Activated T-helper 1 cell treated with anti-CD3 and anti-CD28 coated beads, Interleukin-12 subunit alpha, Interleukin-12 subunit beta, Interleukin-2, Interleukin-4 antibody, amounts not matched to agents 30 ng/mL and 10 ng/mL and 1 ng/mL, durations not matched to agents 14 hours and 24 hours and 36 hours (primary cell): ENCODE measurements at regions not wholly inside any gene's neighbourhood (a gene's known extent, or its start where the extent isn't known, plus 50 kb on each side); places are given as distances from the start of the nearest gene placed in this dataset.

Experiments used
- DNase-seq: peaks from one replicate; pipeline ENCODE4 v3.0.0; 2021; ENCODE audit warnings: low spot score
- H3K27ac Mint-ChIP-seq: one replicate; pipeline ENCODE4 v1.8.0; 2021; ENCODE audit warnings: mild to moderate bottlenecking, mixed read lengths
- H3K27me3 Mint-ChIP-seq: one replicate; pipeline ENCODE4 v1.8.0; 2022; ENCODE audit warnings: mild to moderate bottlenecking, moderate library complexity, mixed read lengths; ENCODE audit not compliant: insufficient read depth
- H3K36me3 Mint-ChIP-seq: one replicate; pipeline ENCODE4 v1.8.0; 2021; ENCODE audit warnings: low read depth, mixed read lengths
- H3K4me1 Mint-ChIP-seq: one replicate; pipeline ENCODE4 v1.8.0; 2021; ENCODE audit warnings: low read depth, mixed read lengths
- H3K4me3 Mint-ChIP-seq: one replicate; pipeline ENCODE4 v1.8.0; 2021; ENCODE audit warnings: mild to moderate bottlenecking, moderate library complexity, mixed read lengths
- H3K9me3 Mint-ChIP-seq: one replicate; pipeline ENCODE4 v1.8.0; 2021; ENCODE audit warnings: mixed read lengths
- intact Hi-C: fragments of 100-400 bp; cut with micrococcal nuclease; formaldehyde crosslinking; loops from one replicate; pipeline ENCODE4 v1.15.1; 2024

DNA sequence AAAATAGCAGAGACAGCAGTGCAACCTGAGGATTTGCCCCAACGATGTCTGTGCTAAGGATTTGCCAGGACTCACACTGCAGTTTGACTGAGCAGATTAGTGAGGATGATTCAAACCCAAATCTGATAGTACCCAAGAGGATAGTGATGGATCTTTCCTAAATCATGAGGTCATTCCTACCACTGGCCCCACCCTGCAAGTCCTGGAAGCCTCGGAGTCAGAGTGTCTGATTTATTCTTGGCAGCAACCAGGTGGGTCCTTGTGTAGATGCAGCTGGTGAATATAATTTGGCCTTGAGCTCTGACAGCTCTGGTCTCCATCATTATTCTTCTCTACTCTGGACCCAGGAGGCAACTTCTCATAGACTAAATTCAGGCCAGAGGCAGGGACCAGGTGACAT, 179.3 kb upstream of the RAG2 start:
- DNase-seq = no peak
- no peak overlapping the region for H3K4me3 Mint-ChIP-seq
- peaks cover 7% of the 10 kb centered on the region for H3K27me3 Mint-ChIP-seq
- no peaks in the 10 kb centered on the region for H3K9me3 Mint-ChIP-seq
- no peaks in the 10 kb centered on the region for H3K36me3 Mint-ChIP-seq
- H3K27ac Mint-ChIP-seq = no peak overlapping the region
- intact Hi-C loops = no loop called here
- no peaks in the 10 kb centered on the region for H3K4me1 Mint-ChIP-seq

DNA sequence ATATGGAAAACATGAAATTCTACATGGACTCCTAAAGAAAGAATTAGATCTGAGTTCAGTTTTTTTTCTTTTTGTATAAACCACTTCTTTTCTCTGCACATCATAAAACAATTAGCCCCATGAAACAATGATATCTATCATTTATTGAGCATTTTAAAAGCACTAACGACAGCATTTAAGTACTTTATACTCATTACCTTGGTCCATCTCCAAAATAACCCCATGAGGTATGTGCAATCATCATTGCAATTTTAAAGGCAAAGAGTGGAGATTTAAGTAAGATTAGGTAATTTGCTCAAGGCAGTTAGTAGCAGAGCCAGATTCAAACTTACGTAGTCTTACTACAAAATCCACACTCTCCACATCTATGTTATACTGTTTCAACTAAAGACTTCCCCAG, 177.7 kb upstream of the RAG2 start:
- Mint-ChIP-seq H3K27me3 (peaks cover 5% of the 10 kb centered on the region), H3K27ac (no peak overlapping the region), H3K4me3 (no peak overlapping the region), H3K4me1 (no peaks in the 10 kb centered on the region), H3K36me3 (no peaks in the 10 kb centered on the region), H3K9me3 (no peaks in the 10 kb centered on the region)
- no peak for DNase-seq
- intact Hi-C loops = no loop called here

DNA sequence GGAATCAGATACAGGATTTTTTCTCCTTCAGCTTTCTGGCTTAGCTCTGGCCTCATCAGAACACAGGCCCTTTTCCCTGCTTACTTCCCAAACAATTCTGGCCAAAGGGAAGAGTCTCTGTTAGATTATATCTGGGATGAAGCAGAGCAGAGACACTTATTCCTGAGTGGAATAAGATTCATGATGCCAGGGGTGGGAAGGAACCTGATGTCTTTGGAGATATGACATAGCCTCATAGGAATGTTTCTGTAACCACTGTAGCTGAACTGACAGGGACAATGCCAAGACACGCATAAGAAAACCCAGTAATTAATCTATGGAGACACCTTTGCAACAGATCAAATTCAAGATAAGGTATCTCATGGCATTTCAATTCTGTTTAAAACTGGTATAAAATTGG, 177.1 kb upstream of the RAG2 start:
- Mint-ChIP-seq H3K4me1 (no peaks in the 10 kb centered on the region), H3K4me3 (no peak overlapping the region), H3K36me3 (no peaks in the 10 kb centered on the region), H3K27me3 (peaks cover 5% of the 10 kb centered on the region), H3K27ac (no peak overlapping the region), H3K9me3 (no peaks in the 10 kb centered on the region)
- intact Hi-C loops = no loop called here
- DNase-seq = no peak

DNA sequence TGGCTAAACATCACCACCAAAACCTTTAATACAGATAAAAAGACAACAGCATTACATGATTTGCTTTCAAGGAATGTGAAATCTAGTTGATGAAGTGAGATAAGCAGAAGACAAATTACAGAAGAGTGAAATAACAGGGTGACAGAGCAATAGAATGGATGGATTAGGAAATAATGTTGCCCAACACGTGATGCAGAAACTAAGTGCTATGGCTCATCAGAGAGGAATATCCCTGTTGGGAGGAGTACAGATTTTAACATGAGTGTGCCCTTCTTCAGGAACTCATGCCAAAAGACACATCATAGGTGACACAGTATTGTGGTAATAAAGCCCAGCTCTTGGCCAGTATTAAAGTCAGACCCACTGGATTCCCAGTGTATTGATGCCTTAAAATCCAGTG, 176.6 kb upstream of the RAG2 start:
- H3K27me3 Mint-ChIP-seq = peaks cover 5% of the 10 kb centered on the region
- H3K27ac Mint-ChIP-seq = no peak overlapping the region
- H3K4me3 Mint-ChIP-seq = no peak overlapping the region
- no peaks in the 10 kb centered on the region for H3K9me3 Mint-ChIP-seq
- DNase-seq = no peak
- intact Hi-C loops = no loop called here
- no peaks in the 10 kb centered on the region for H3K36me3 Mint-ChIP-seq
- H3K4me1 Mint-ChIP-seq = no peaks in the 10 kb centered on the region

DNA sequence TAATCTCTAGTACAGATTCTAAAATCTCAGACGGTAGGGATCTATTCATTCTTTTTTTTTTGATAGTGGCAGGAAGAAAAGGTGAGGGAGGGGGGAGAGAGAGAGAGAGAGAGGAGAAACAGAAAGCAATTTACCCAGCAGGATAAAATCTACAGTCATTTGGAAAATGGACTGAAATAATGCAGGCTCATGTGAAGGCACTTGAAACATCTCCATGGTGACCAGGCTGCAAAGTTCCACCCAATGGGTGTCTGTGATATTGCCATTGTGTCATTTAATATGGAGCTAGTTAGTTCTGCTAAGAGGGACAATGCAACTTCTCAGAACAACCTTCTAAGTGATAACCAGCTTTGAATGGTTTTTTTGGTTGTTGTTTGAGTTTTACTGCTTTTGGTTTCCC, 165.2 kb upstream of the RAG2 start:
- intact Hi-C loops = no loop called here
- H3K27me3 Mint-ChIP-seq = peaks cover 2% of the 10 kb centered on the region
- peaks cover 6% of the 10 kb centered on the region for H3K4me1 Mint-ChIP-seq
- no peak overlapping the region for H3K27ac Mint-ChIP-seq
- H3K9me3 Mint-ChIP-seq = no peaks in the 10 kb centered on the region
- no peak for DNase-seq
- H3K4me3 Mint-ChIP-seq = no peak overlapping the region
- no peaks in the 10 kb centered on the region for H3K36me3 Mint-ChIP-seq

DNA sequence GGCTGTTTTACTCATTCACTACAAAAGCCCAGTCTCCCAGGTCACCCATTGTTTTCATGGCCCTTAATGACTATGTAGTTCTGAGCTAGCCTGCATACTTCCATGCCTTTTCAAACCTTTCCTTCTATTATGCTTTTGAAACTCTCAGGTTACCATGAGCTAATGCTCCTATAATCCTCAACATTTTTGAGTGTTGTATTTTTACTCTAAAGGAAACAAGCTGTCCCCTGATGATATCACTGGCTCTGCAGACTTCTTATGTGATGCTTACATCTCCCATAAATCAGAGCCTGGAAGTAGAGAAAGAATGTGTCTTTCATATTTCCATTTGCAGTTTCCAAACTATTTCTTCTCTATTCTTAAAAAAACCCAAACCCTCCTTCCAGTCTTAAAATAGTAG, 159.0 kb upstream of the RAG2 start:
- no peak for DNase-seq
- Mint-ChIP-seq H3K36me3 (no peaks in the 10 kb centered on the region), H3K27ac (no peak overlapping the region), H3K27me3 (peaks cover 3% of the 10 kb centered on the region), H3K9me3 (no peaks in the 10 kb centered on the region), H3K4me1 (no peaks in the 10 kb centered on the region), H3K4me3 (no peak overlapping the region)
- intact Hi-C loops = no loop called here

DNA sequence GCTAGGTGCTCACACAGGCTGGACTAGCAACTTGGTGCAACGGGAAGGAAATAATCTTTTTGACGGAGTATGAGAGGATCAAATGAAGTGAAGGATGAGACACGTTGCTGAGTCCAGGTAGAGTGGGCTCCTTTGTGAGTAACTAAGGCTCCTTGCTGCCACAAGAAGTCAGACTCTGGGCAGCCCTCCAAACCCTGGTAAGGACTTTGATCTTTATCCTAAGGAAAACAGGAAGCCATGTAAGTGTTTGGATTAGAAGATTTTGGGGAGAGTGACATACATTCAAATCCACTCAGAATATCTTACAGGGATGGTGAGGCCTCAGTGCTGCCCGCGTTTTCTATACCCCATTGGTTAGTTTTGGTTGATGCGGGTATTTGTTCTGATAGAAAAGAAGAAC, 155.9 kb upstream of the RAG2 start:
- Mint-ChIP-seq H3K4me1 (no peaks in the 10 kb centered on the region), H3K4me3 (no peak overlapping the region), H3K9me3 (no peaks in the 10 kb centered on the region), H3K36me3 (no peaks in the 10 kb centered on the region), H3K27ac (no peak overlapping the region), H3K27me3 (peaks cover 4% of the 10 kb centered on the region)
- no peak for DNase-seq
- intact Hi-C loops = no loop called here

DNA sequence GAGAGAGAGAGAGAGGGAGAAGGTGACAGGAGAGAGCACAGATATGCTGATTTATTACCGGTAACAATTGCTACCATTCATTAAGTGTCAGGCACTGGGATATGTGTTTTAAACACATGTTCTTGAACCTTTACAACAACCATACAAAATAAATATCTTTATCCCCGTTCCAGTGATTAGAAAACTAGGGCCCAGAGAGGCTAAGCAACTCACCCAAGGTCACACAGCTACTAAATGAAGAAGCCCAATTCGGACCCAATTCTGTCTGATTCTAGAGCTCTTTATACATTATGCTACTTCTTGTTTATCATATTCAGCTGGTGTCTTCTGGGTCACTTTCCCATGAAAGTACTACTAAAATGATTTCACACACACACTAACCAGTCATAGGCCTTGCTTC, 154.0 kb upstream of the RAG2 start:
- intact Hi-C loops = no loop called here
- peaks cover 4% of the 10 kb centered on the region for H3K27me3 Mint-ChIP-seq
- no peak overlapping the region for H3K4me3 Mint-ChIP-seq
- H3K36me3 Mint-ChIP-seq = no peaks in the 10 kb centered on the region
- no peaks in the 10 kb centered on the region for H3K9me3 Mint-ChIP-seq
- no peak for DNase-seq
- no peaks in the 10 kb centered on the region for H3K4me1 Mint-ChIP-seq
- no peak overlapping the region for H3K27ac Mint-ChIP-seq

DNA sequence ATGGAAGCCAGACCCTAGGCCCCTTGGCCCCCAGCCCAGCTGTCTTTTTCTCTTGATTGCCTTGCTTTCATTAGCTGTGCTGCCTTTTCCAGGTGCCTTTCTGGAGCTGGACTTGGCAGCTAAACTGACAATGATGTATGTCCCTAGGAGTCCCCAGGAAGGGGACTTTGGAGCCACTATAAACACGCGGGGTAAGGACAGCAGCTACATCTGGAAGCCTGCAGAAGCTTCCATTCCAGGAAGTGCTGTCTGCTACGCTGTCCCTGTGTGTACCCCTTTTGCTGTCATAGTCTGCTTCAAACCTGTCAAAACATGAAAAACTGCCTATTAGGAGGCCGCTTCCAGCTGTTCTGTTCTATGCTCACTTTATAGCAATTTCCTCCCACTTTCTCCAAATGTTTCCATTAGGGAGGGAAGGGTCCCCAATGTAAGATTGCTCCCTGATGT, 153.3 kb upstream of the RAG2 start:
- H3K4me1 Mint-ChIP-seq = no peaks in the 10 kb centered on the region

DNA sequence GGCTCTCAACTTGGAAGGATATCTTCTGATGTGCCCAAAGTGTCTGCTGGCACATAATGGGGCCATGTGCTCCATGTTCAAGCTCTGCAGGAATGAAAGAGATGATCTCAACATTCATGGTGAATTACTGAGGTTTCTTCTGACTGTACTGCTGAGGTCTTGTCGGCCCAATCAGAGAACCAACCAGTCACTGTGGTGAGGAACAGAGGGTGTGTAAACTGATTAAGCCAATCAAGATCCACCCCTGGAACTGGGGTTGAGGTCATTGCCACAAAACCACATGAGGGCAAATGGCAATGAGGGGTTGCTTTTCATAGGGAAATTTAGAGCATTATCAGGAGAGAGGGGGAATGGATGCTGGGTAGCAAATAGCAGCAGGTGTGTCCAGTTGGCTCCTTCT, 152.3 kb upstream of the RAG2 start:
- intact Hi-C loops = no loop called here
- Mint-ChIP-seq H3K36me3 (no peaks in the 10 kb centered on the region), H3K27me3 (peaks cover 4% of the 10 kb centered on the region), H3K4me3 (no peak overlapping the region), H3K4me1 (no peaks in the 10 kb centered on the region), H3K27ac (no peak overlapping the region), H3K9me3 (no peaks in the 10 kb centered on the region)
- no peak for DNase-seq

More for the DNA sequence above, 153.3 kb upstream of the RAG2 start:
- no peak for DNase-seq
- Mint-ChIP-seq H3K27me3 (peaks cover 4% of the 10 kb centered on the region), H3K27ac (no peak overlapping the region), H3K36me3 (no peaks in the 10 kb centered on the region), H3K9me3 (no peaks in the 10 kb centered on the region), H3K4me3 (no peak overlapping the region)
- intact Hi-C loops = no loop called here

DNA sequence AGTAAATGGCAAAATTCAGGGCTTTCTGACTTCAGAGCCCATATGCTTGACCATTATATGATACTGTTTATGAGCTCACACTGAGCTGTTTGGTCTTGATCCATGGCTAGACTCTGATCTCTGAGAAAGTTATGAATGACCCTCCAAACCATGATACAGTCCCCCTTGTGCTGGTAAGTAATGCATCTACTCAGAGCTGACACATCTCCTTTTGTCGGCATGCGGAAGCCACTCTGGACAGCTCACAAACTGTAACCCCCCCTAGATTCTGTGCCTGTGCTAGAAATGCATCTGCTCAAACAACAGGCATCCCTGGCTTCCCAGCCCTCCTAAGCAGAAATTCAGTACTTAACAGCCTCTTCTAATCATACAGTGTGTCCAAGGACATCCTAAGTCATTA, 150.8 kb upstream of the RAG2 start:
- H3K27me3 Mint-ChIP-seq = peaks cover 9% of the 10 kb centered on the region
- no peaks in the 10 kb centered on the region for H3K9me3 Mint-ChIP-seq
- H3K27ac Mint-ChIP-seq = no peak overlapping the region
- H3K36me3 Mint-ChIP-seq = no peaks in the 10 kb centered on the region
- no peak overlapping the region for H3K4me3 Mint-ChIP-seq
- intact Hi-C loops = no loop called here
- DNase-seq = no peak
- H3K4me1 Mint-ChIP-seq = no peaks in the 10 kb centered on the region

DNA sequence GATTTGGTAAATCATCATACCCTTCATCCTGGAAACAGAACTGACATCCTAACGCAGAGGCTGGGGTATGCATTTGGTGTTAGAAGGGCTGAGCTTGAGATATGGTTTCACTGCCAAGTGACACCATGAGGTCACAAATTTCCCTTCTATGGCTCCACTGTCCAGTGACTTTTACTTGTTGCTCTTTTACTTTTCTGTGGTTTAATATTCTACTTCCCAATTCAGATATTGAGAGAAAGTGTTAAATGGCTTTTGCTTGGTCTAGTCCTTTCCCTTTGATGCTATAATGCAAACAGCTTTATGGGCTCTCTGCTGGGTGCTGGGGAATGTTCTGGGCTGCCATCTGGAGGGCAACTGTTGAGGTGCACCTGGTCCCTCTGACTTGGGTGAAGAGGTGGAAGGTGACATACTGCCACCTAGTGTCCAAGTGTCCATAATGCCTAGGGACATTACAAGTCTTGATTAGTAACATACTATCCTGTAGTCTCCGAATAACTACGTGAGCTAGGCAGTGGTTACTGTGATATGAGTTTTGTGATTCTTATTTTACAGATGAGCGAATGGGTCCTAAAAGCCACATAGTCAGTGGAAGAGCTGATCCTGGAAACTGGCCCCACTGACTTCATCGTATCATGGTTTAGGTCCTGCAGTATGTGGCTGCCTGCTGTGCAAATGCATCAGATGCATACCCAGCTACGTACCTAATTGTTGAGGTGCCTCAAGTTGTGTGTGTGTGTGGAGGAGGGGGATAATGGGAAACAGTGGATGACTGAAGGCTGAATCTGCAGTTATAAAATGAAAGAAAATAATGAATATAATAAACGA, 149.1 kb upstream of the RAG2 start:
- no peaks in the 10 kb centered on the region for H3K4me1 Mint-ChIP-seq
- no peak overlapping the region for H3K4me3 Mint-ChIP-seq
- peak; percentile 79 for DNase-seq
- no peak overlapping the region for H3K27ac Mint-ChIP-seq
- H3K27me3 Mint-ChIP-seq = peaks cover 9% of the 10 kb centered on the region
- H3K36me3 Mint-ChIP-seq = no peaks in the 10 kb centered on the region
- intact Hi-C loops = loop anchor here (1.0 to 2.0 kb wide), 6 partner anchors 45 to 1130 kb away; no protein-coding TSS in a partner anchor
- no peaks in the 10 kb centered on the region for H3K9me3 Mint-ChIP-seq

DNA sequence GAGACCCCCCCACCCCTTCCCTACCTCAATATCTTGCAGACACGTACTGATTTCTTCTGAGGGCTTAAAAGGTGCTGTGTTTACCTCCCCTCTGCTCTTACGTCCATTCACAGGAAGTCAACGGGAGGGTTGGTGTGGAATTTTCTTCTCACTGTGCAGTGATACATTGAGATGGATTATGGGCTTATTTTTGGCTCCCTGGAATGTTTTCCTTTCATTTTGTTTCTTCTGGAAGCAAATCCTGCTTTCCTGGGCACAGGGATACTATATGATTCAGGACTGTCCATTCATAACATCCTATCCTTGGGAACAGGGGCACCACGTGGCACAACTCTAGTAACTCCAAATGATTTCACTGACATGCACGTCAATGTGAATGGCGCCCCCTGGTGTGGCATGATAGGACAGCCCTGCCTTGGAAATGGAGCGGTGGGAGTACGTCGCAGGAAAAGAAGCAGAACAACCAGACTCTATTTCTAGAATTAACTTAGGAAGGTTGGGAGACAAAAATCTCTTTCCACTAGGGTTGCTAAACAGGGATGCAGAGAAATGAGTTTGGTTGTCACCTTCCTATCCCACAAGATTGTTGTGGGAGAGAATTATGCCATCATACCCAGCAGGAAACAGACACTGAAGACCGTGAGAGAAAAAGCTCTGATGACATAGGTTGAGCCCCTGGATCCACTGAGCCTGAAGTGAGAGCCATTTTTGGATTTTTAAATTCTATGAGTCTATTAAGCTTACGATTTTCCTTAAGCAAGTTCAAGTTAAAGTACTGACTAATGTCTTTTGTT, 146.5 kb upstream of the RAG2 start:
- Mint-ChIP-seq H3K9me3 (no peaks in the 10 kb centered on the region), H3K36me3 (no peaks in the 10 kb centered on the region), H3K4me1 (no peaks in the 10 kb centered on the region), H3K4me3 (no peak overlapping the region), H3K27me3 (peaks cover 15% of the 10 kb centered on the region), H3K27ac (peak overlapping the region; percentile 27)
- DNase-seq = peak; percentile 31
- intact Hi-C loops = no loop called here
